HG03135 (cell line): ENCODE measurements at regions not wholly inside any gene's neighbourhood (a gene's known extent, or its start where the extent isn't known, plus 50 kb on each side); places are given as distances from the start of the nearest gene placed in this dataset.
A peak's percentile ranks its signal among the peaks of the same experiment; 100 is the strongest.

Experiments
- ATAC-seq: cut with Tn5 transposase; IDR thresholded peaks from one replicate; pipeline ENCODE4 v1.9.1; 2021; ENCODE audit warnings: mild to moderate bottlenecking, moderate library complexity; ENCODE audit not compliant: unreplicated experiment

DNA sequence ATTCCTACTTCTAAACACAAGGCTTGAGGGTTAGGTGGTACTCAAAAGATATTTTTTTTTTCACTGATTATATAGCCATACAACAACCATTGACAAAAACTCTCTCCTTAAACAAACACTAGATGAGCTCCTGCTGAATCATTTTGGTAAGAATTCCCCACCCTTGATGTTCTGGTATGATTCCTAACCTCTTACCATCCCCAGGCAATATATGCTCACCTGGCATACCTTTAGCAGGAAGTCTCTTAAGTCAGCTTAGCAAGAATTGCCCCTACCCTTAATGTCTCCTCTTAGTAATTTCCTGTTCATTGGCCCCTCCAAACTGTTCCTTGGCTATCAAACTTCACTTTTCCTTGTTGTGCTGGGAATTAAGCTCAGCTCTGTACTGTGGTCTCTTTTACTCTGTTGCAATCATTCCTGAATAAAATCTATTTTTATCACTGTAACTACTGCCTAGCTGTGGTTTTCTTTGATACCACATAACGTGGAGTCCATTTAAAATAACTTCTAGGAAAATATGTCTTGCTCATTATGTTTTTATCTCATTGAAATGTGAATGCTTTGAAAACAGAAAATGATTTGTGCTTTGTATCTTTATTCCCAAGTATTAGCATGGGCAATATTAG, 712.6 kb downstream of the SLC16A7 start:
- no peak for ATAC-seq

DNA sequence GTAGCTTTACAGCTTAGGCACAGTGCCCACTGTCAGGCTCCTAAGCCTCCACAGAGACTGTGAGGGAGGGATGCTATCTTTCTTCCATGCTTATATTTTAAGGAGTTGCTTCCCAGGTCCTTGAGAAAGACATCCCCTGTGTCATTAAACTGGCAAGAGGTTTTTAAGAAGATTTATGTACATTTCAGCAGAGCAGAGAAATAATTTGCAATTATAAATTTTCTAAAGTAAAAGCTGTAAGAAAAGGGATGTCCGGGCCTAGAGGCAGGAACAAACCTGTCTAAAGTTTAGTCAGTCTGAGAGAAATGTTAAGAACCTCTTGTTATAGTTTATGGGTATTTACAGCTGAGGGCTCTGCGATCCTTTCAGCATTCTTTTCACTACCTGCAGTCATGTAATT, 716.1 kb downstream of the SLC16A7 start:
- no peak for ATAC-seq

DNA sequence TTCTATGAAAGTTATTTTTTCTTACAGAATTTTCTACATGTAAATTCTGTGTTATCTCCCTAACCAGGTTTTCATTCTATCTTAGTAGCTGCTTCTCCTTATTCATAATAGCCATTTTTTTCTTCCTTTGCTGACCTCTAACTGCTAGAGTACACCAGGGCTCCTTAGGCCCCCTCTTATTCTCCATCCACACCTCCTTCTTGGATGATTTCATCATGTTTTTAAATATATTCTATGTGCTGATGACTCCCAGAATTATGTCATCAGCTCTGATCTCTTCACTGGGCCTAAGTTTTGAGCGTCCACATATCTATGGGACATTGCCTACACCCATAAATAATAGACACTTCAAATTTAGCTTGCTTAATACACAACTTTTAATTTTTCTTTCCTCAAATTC, 721.5 kb downstream of the SLC16A7 start:
- no peak for ATAC-seq

DNA sequence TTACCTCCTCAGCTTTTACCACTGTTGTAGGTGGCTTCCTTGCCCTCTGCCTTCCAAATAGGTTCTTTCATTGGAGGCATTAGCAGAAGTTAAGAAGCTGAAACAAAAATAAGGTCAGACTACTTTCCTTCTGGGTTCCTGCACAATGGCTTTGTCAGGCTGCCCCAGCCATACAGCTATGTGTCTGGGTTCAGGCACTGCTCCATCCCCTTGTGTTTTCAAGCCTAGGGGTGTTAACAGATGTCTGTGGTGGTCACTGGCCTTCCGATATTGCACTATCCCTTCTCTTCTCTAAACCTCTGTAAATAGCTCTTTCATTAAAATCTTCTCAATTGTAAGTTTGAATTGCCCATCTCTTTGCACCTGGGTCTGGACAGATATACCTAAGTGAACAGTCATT, 728.9 kb downstream of the SLC16A7 start:
- ATAC-seq, result no peak

DNA sequence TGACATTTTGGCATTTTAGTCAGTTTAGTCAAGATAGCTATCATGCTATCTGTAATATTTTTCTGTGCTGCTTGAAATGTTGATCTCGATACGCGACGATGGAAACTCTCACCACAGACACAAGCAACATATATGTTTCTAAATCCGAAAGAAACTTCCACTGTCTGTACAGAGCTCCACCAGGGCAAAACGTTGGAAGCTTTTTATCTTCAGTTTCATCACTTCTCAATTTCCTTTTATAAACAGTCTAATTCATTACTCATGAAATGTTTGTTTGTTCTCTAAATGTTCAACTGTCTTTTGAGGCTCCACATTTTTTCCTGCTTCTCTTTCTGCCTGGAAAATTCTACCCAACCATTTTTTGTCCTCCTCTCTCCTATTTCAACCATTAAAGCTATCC, 737.6 kb downstream of the SLC16A7 start:
- no peak for ATAC-seq

DNA sequence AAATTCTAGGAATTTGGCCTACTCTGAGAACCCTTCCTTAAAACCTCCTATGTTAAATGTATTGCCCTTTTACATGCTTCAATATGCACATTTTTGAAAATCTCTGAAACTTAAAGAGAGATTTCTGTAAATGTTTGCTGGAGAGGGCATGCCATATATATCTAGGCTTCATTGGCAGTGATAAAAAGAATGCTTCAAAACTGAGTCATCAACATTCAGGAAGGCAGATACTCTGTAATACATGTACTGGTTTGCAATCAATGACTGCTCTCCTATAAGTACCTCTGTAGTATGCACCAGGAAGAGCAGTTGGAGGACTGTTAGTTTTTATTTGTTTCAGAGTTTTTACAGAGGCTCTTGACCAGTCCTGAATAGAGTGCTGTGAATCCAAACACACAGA, 739.9 kb downstream of the SLC16A7 start:
- no peak for ATAC-seq

GRCh38 chr12:60337839-60338549, 742.2 kb downstream of the SLC16A7 start:
- no peak for ATAC-seq

DNA sequence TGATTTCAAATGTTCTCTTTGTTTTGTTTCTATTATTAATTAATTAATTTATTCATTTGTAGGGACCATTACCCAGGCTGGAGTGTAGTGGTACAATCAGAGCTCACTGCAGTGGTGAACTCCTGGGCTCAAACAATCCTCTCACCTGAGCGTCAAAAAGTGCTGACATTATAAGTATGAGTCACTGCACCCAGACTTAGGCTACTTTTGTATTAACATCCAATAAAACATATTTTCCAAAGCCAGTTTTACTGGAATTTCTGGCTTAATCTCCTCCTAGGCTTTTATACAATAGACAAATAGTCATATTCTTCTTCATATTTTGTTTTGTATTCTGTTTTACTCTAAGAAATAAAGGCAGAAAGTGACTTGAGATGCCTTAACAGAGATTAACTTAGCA, 749.6 kb downstream of the SLC16A7 start:
- no peak for ATAC-seq

DNA sequence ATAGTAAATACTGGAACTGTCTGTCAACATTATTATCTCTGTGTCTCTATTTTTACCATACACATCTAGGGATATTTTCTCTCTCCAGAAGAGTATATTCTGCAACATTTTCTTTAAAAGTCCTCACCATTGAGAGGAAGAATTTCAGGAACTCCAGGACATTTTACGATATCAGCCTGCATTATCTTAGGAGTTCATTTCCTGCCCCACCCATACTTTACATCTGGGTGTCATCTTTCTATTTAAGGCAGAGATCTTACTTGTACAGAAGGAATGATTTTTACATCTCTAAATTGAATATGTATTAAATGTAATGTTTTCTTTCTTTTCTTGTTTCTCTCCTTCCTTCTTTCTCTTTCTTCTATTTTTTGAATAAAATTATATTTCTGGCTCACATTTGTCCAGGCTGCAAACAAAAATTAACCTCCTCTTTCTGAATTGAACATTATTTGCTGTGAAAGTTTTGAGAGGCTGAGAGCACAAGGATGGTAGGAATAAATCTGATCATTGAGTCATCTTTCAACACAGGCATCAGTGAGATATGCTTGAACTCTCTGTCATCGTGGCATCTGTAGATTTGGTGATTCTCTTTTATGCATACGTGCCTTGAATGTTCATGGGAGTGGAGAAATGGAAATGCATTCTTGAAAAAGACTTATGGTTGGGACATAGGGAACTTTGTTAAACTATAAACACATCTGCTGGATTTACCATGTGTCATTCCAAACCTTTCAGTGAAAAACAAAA, 753.6 kb downstream of the SLC16A7 start:
- no peak for ATAC-seq

DNA sequence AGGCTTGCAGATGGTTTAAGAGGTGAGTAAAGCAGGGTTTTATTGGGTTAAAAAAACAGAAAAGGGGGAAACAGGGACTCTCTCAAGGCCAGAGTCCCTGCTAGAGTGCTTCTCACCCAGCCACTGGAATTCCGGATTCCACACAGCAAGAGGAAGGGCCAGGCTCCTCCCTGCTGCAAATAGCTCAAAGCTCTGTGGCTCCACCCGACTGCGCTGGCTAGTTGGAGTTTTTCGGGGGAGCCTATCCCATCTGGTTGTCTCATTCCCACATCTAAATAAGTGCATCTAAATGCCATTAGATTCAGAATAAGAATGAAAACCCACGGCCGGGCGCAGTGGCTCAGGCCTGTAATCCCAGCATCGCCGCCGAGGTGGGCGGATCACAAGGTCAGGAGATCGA, 791.5 kb downstream of the SLC16A7 start:
- ATAC-seq, result no peak

GRCh38 chr12:60391051-60391450, 795.2 kb downstream of the SLC16A7 start:
- ATAC-seq, result no peak

DNA sequence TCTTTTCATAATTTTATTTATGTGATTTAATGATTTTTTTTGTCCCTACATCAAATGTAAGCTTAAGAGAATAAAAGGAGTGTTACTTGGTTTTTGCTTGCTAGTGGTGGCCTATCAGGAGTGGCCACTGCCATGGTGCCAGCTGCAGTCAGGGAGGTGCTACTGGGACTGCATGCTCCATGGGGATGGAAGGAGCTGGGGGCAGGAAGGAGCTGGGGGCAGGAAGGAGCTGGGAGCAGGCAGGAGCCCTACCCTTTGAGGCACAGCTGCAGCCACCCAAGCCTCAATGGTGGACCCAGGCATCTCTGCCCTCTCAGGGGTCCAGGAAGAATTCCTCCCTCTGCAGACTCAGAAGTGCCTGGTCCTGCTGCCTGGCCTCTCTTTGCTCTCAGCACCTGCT, 796.0 kb downstream of the SLC16A7 start:
- no peak for ATAC-seq

DNA sequence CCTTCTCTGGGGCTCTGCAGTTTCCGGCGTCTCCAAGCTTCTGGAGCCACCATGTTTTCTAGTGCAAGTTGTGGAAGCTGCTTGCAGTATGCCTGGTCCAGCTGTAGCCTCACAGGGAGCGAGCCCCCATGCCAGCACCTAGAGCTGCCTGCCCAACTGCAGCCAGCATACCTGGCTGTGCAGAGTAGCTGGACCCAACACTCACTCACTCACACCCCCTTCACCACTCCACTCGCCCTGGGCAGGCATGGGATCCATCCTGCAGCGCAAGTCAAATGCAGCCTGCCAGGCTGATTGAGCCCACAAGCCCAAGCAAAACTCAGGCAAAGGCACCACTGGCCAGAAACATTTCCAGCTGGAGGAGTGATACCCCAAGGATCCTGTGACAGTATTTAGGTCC, 797.3 kb downstream of the SLC16A7 start:
- no peak for ATAC-seq

DNA sequence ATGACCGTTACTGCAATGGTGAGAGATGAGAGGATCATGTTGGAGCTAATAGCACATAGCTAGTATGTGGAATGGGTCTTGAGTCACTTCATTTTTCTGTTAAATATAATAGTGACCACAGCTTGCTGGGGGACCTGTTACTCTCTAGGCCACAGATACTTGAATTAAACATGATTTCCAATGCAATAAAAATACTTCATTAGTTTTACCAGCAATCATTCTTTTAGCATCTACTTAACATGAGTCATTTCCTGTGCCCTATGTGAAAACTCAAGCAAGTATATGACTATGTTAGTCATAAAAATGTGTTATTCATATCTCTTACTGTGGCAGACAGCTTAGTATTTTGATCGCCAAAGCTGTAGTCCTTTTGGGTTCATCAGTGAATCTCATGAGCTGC, 798.8 kb downstream of the SLC16A7 start:
- ATAC-seq, result no peak

DNA sequence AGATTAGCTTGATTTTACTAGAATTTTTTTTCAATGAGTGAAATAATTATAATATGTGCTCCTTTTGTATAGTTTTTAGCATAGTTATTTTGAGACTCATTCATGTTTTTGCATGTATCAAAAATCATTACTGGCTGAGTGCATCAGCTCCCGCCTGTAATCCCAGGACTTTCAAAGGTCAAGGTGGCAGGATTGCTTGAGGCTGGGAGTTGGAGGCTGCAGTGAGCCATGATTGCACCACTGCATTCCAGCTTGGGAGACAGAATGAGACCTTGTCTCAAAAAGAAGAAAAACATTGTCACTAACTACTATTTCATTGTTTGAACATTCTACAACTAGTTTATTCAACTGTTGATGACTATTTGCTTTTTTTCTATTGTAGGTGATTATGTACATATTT, 802.7 kb downstream of the SLC16A7 start:
- no peak for ATAC-seq

DNA sequence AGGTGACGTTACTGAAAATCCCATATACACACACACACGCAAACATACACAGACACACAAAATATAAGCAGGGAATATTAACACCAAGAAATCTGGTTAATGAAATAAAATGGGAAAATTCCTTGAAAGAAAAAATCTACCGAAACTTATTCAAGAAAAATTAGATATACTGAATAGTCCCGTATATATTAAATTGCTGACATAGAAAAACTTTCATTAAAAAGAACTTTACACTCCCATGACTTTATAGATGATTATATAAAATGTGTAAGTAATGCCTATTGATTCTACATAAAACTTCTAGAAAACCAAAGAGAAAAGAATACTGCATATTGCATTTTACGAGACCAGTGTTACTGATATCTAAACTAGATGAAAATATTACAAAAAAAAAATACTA, 803.2 kb downstream of the SLC16A7 start:
- ATAC-seq, result no peak

GRCh38 chr12:60402996-60403395, 807.2 kb downstream of the SLC16A7 start:
- no peak for ATAC-seq

DNA sequence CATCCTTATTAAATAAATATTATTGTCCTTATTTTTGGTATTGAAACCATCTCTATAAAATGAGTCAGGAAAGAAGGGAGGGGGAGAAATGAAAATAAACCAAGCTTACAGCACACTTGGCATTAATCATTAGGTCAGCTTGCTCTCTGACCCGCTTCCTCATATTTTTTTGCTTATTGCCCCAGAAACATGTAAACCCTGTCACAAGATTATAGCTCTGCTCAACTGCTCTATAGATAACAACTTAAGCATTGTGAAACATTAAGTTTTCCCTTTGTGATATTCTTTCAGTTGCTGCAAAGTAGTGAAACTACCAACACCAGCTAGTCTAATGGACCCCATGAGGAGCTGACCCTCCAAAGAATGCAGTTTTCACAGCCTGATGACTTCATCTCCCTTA, 819.5 kb downstream of the SLC16A7 start:
- ATAC-seq, result no peak

- no peak for ATAC-seq
These were observed 824.2 kb downstream of the SLC16A7 start for GRCh38 chr12:60419986-60420385.

- ATAC-seq, result peak; percentile 47
These were observed 825.9 kb downstream of the SLC16A7 start for GRCh38 chr12:60421741-60422140.

DNA sequence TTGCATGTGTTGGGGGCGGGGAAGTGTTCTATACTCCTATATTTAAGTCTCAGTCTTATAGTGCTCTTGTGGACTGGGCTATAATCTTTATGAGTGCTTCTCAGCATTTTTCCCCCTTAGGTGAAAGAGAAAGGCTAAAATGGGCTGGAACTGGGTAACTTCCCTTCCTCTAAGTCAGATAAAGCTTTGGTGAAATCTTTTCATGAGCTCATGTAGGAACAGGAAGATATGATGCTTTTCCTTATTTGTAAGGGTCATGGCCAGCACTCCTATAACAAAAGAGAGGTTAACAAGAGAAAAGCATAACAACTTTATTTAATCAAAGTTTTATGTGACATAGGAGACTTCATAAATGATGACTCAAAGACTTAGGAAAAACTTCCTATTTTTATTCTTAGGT, 841.5 kb downstream of the SLC16A7 start:
- ATAC-seq, result no peak

- ATAC-seq, result no peak
These were observed 845.7 kb downstream of the SLC16A7 start for GRCh38 chr12:60441577-60441976.
